DND-41 (cell line): ENCODE measurements at regions not wholly inside any gene's neighbourhood (a gene's known extent, or its start where the extent isn't known, plus 50 kb on each side); places are given as distances from the start of the nearest gene placed in this dataset.

ENCODE experiments used
- ATAC-seq: fragments of 200-7000 bp; cut with Tn5 transposase; 3 replicates; pipeline ENCODE4 v1.9.1; 2021; ENCODE audit warnings: low read depth; ENCODE audit not compliant: insufficient read depth
- DNase-seq: peaks from one replicate; pipeline ENCODE4 v3.0.0-alpha.2; 2020
- H2AFZ ChIP-seq: 2 replicates; pipeline ENCODE4 v1.6.0; 2012; ENCODE audit warnings: low read depth, low read length
- H3K27ac ChIP-seq: 2 replicates; pipeline ENCODE4 v1.5.1; 2012; ENCODE audit warnings: low read length, inconsistent platforms
- H3K27me3 ChIP-seq: fragments of 200-600 bp; sonication (generic); 2 replicates; pipeline ENCODE4 v1.6.0; 2012; ENCODE audit warnings: low read length, mild to moderate bottlenecking, inconsistent platforms; ENCODE audit not compliant: insufficient read depth, poor library complexity
- H3K36me3 ChIP-seq: 2 replicates; pipeline ENCODE4 v1.5.1; 2012; ENCODE audit warnings: low read length, inconsistent platforms; ENCODE audit not compliant: insufficient read depth
- H3K4me1 ChIP-seq: 2 replicates; pipeline ENCODE4 v1.5.1; 2012; ENCODE audit warnings: mild to moderate bottlenecking, low read length; ENCODE audit not compliant: insufficient read depth
- H3K4me2 ChIP-seq: 2 replicates; pipeline ENCODE4 v1.6.0; 2012; ENCODE audit warnings: mild to moderate bottlenecking, moderate library complexity, low read length, inconsistent platforms; ENCODE audit not compliant: insufficient read depth
- H3K4me3 ChIP-seq, 2 experiments: fragments of 200-600 bp in 1 of 2; shearing (Covaris generic) in 1 of 2; 2 replicates each; pipeline ENCODE4 v1.5.1; 2012 to 2016; ENCODE audit warnings: inconsistent platforms in 2 of 2, low read length in 2 of 2, mild to moderate bottlenecking in 2 of 2, low read depth in 1 of 2, moderate library complexity in 1 of 2
- H3K79me2 ChIP-seq: 2 replicates; pipeline ENCODE4 v1.6.0; 2012; ENCODE audit warnings: low read length, inconsistent platforms; ENCODE audit not compliant: insufficient read depth
- H3K9ac ChIP-seq: 2 replicates; pipeline ENCODE4 v1.6.0; 2012; ENCODE audit warnings: low read depth, mild to moderate bottlenecking, inconsistent platforms, low read length, moderate library complexity
- H3K9me3 ChIP-seq: 2 replicates; pipeline ENCODE4 v1.5.1; 2012; ENCODE audit warnings: low read length, moderate library complexity, mild to moderate bottlenecking, inconsistent platforms; ENCODE audit not compliant: insufficient read depth, severe bottlenecking
- H4K20me1 ChIP-seq: 2 replicates; pipeline ENCODE4 v1.6.0; 2012; ENCODE audit warnings: low read length; ENCODE audit not compliant: insufficient read depth
- CTCF ChIP-seq: IDR thresholded peaks from 2 replicates; pipeline ENCODE4 v1.5.1; 2012; ENCODE audit warnings: borderline replicate concordance, low read length, moderate library complexity, mild to moderate bottlenecking; ENCODE audit not compliant: poor library complexity, severe bottlenecking; ENCODE audit errors: extremely low read depth
- EZH2 ChIP-seq: IDR thresholded peaks from 3 replicates; pipeline ENCODE4 v1.6.1; 2012; ENCODE audit warnings: borderline replicate concordance, low read depth, mild to moderate bottlenecking, moderate library complexity, low read length, inconsistent platforms; ENCODE audit not compliant: severe bottlenecking

GRCh38 chr14:97649752-97650151 lies 852.6 kb downstream of the VRK1 start:
- no peaks in the 10 kb centered on the region for H3K36me3 ChIP-seq
- no peaks in the 10 kb centered on the region for H4K20me1 ChIP-seq
- H3K4me2 ChIP-seq: no peak overlapping the region
- H3K9ac ChIP-seq: no peak overlapping the region
- DNase-seq: no peak
- H3K4me1 ChIP-seq: no peaks in the 10 kb centered on the region
- no peak for TF ChIP-seq EZH2
- no peak for TF ChIP-seq CTCF
- H2AFZ ChIP-seq: no peak overlapping the region
- no peaks in the 10 kb centered on the region for H3K9me3 ChIP-seq
- H3K4me3 ChIP-seq: no peak overlapping the region
- H3K27me3 ChIP-seq: no peaks in the 10 kb centered on the region
- H3K79me2 ChIP-seq: no peaks in the 10 kb centered on the region
- H3K27ac ChIP-seq: no peak overlapping the region
- no peak for ATAC-seq

- Histone ChIP-seq H3K4me2 (no peak overlapping the region), H4K20me1 (no peaks in the 10 kb centered on the region), H3K4me3 (no peak overlapping the region), H3K27me3 (no peaks in the 10 kb centered on the region), H3K9ac (no peak overlapping the region), H3K9me3 (no peaks in the 10 kb centered on the region), H3K4me1 (peaks cover 10% of the 10 kb centered on the region), H3K79me2 (no peaks in the 10 kb centered on the region), H3K27ac (peak overlapping the region; percentile 22; the same call in 1 of the 2 replicates), H3K36me3 (no peaks in the 10 kb centered on the region), H2AFZ (peak overlapping the region; percentile 51)
- TF ChIP-seq EZH2: no peak
- ATAC-seq (peak; percentile 78), DNase-seq (peak; percentile 27)
Measured at GRCh38 chr14:97655169-97655948, 858.2 kb downstream of the VRK1 start.

- H3K27ac ChIP-seq: no peak overlapping the region
- no peaks in the 10 kb centered on the region for H4K20me1 ChIP-seq
- H3K4me2 ChIP-seq: no peak overlapping the region
- H2AFZ ChIP-seq: no peak overlapping the region
- TF ChIP-seq CTCF (no peak), EZH2 (no peak)
- no peaks in the 10 kb centered on the region for H3K27me3 ChIP-seq
- no peak overlapping the region for H3K4me3 ChIP-seq
- no peaks in the 10 kb centered on the region for H3K79me2 ChIP-seq
- no peak for DNase-seq
- H3K9ac ChIP-seq: no peak overlapping the region
- ATAC-seq: no peak
- no peaks in the 10 kb centered on the region for H3K9me3 ChIP-seq
- peaks cover 10% of the 10 kb centered on the region for H3K4me1 ChIP-seq
- no peaks in the 10 kb centered on the region for H3K36me3 ChIP-seq
Measured at GRCh38 chr14:97657609-97658008, 860.4 kb downstream of the VRK1 start.

- ATAC-seq: no peak
Measured at GRCh38 chr14:97687944-97688630, 890.9 kb downstream of the VRK1 start.

More at GRCh38 chr14:97687944-97688630, 890.9 kb downstream of the VRK1 start:
- no peak for TF ChIP-seq EZH2
- no peak for TF ChIP-seq CTCF
- Histone ChIP-seq H3K27ac (no peak overlapping the region; the same call in 1 of the 2 replicates), H3K36me3 (no peaks in the 10 kb centered on the region), H3K4me3 (no peak overlapping the region), H3K9ac (no peak overlapping the region), H3K9me3 (no peaks in the 10 kb centered on the region), H2AFZ (no peak overlapping the region), H3K4me2 (no peak overlapping the region), H3K27me3 (no peaks in the 10 kb centered on the region), H3K4me1 (peaks cover 20% of the 10 kb centered on the region), H3K79me2 (no peaks in the 10 kb centered on the region), H4K20me1 (no peaks in the 10 kb centered on the region)
- no peak for DNase-seq
